Urinary bladder (tissue), 3 donors: ENCODE measurements at regions not wholly inside any gene's neighbourhood (a gene's known extent, or its start where the extent isn't known, plus 50 kb on each side); places are given as distances from the start of the nearest gene placed in this dataset.

Experiments
- DNase-seq: peaks from one replicate; pipeline ENCODE4 v3.0.0-alpha.2; 2015; ENCODE audit errors: extremely low spot score
- H3K27ac ChIP-seq: one replicate; pipeline ENCODE4 v1.5.1; 2013; ENCODE audit warnings: low read depth, mild to moderate bottlenecking, moderate library complexity
- H3K36me3 ChIP-seq: one replicate; pipeline ENCODE4 v1.6.1; 2013; ENCODE audit warnings: mild to moderate bottlenecking, moderate library complexity; ENCODE audit not compliant: insufficient read depth
- H3K4me1 ChIP-seq: one replicate; pipeline ENCODE4 v1.6.1; 2013; ENCODE audit warnings: mild to moderate bottlenecking, moderate library complexity; ENCODE audit not compliant: insufficient read depth
- H3K4me3 ChIP-seq: one replicate; pipeline ENCODE4 v1.5.1; 2013; ENCODE audit warnings: low read depth, low read length
- WGBS: extraction: QIAGEN DNeasy Blood & Tissue Kit; methylation state at CpG from one replicate; pipeline ENCODE4 v1.1.7; 2013; 5-methylcytosine and 5-hydroxymethylcytosine counted together
- donor health status: healthy with polysubstance abuse.
- donor health status: healthy.

DNA sequence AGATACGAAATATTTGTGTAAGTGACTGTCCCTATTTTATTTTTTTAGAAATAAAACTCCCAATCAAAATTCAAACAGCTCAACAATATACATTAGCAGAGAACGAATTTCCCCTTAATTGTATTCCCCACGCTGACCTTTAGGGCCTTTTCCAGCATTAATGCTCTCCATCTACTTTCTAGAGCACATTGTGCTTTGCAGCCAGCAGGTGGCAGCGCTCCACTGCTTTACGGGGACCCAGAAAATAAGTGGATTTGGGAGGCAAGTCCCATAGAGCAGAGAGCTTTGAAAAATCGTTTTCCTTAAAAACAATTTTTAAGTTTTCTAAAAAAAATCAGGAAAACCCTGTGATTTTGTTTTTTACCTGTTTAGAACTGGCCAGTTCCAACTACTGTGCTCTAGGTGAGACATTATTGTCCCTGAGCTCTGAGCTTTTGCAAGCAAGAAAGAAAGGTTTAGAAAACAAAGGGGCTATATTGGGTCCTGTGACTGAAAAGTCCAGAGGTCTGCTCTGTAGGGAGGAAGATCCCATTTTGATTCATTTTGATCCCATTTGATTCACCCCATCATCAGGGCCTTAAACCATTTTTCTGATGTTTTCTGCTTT, 144.4 kb upstream of the ZNF644 start:
- Histone ChIP-seq H3K4me3 (no peak overlapping the region), H3K27ac (no peak overlapping the region), H3K36me3 (no peaks in the 10 kb centered on the region), H3K4me1 (no peaks in the 10 kb centered on the region)
- no peak for DNase-seq
- WGBS, result 17% methylated on average over 6 of the region's 6 CpGs

DNA sequence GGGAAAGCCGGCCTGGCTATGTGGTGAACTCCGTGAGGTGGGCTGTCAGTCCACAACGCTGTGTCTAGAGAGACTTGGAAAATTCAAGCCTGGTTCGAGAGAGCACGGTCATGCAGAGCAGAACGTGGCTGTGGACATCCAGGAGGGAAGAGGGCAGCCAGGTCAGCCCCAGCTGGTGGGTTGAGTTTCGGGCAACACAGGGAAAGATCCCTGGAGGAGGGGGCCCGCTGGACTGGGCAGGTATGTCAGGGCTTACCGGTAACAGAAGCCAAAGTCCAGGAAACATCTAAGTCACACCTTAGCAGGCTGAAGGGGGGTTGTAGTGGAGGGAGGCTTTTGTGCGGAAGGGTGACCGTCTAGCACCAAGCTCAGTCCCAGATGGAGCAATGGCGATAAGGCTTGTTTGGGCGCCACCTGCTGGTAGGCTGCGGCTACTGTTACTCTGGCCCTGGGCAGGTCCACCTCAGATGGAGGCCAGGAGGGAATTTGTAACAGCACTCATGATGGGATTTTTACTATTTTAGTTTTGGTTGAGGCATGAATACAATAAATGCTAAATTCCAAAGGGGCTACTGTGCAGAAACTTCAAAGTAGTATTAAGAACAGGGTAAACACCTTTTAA, 143.3 kb upstream of the ZNF644 start:
- Histone ChIP-seq H3K4me1 (no peaks in the 10 kb centered on the region), H3K27ac (no peak overlapping the region), H3K4me3 (no peak overlapping the region), H3K36me3 (no peaks in the 10 kb centered on the region)
- WGBS, result 46% methylated on average over 14 of the region's 14 CpGs
- no peak for DNase-seq

DNA sequence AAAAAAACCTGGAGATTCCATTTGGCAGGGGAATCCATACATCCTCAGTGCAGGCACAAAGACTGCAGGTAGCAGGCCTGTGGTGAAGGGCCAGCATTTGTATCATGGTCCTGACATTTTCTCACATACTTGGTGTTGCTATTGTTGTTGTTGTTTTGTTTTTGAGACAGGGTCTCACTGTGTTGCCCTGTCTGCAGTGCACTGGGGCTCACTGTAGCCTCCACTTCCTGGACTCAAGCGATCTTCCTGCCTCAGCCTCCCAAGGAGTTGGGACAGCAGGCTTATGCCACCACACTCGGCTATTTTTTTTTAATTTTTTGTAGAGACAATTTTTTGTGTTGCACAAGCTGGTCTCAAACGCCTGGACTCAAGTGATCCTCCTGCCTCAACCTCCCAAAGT, 140.8 kb upstream of the ZNF644 start:
- no peak overlapping the region for H3K4me3 ChIP-seq

DNA sequence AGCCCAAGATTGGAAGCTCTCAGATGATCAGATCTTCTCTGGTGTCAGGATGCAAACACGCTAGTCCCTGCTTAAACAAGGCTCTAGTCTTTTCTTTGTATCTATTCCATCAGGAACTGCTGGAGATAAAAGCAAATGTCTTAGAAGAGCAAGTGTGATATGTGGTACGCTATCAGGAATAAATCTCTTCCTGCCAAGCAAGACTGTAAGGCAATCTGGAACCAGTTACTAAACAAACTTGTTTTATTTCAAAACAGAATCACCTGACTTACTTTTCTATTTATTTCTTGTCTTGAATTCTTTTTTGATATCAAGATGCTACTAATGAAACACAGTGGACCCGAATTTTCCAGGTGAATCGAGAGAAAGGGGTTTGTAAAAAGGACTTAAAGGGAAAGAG, 139.9 kb upstream of the ZNF644 start:
- Histone ChIP-seq H3K4me1 (no peaks in the 10 kb centered on the region), H3K4me3 (no peak overlapping the region), H3K27ac (no peak overlapping the region), H3K36me3 (no peaks in the 10 kb centered on the region)
- WGBS, result 45% methylated on average over 4 of the region's 4 CpGs
- DNase-seq, result no peak

More for the DNA sequence above, 140.8 kb upstream of the ZNF644 start:
- Histone ChIP-seq H3K36me3 (no peaks in the 10 kb centered on the region), H3K27ac (no peak overlapping the region), H3K4me1 (no peaks in the 10 kb centered on the region)
- 95% methylated on average over 3 of the region's 3 CpGs for WGBS
- no peak for DNase-seq

DNA sequence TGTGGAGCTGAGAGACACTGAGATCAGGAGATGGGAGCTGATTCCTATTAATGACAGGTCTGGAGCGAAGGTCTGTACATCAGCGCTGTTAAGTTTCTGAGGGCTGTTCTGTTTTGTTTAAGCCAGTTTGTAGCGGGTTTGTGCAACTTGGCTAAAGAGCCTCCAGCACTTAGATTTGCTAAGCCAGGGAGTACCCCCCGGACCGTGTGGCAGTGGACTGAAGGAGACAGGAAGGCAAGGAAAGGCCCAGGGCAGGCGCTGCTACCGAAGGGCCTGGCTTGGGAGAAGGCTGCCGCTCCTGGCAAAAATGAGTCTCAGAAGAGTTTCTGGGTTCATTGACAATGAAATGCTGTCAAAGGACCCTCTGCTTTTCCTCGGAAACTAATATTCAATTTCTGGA, 139.3 kb upstream of the ZNF644 start:
- Histone ChIP-seq H3K27ac (no peak overlapping the region), H3K4me3 (no peak overlapping the region), H3K4me1 (no peaks in the 10 kb centered on the region), H3K36me3 (no peaks in the 10 kb centered on the region)
- 77% methylated on average over 9 of the region's 9 CpGs for WGBS
- no peak for DNase-seq

DNA sequence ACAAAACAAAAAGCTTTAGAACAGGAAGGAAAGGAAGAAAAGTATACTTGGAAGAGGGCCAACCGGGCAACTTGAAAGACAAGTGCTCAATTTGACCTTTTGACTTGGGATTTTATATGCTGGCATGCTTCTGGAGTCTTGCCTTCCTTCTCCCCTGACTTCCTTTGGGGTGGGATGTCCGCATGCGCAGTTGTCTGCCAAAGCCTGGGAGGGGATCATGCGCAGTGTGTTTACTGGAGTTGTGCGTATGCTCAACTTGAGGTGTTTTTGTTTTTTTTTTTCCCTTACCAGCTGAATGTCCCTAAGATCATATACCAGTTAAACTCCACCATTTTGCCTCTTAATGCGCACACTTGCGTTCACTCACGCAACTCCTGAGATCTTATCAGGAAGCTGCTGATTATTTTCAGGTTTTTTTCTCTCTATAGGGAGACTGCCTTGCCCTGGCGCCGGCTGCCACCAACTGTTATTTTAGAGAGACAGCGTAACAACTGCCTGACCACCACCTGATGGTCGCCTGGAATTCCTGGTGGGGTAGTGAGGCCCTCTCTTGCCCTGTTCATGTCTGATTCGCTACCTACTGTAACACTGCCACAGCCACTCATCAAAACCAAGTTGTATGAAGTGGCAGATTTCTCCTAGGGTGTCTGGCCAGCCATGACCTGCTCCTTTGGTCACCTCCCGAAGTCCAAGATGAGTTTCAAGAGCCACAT, 138.7 kb upstream of the ZNF644 start:
- Histone ChIP-seq H3K4me1 (no peaks in the 10 kb centered on the region), H3K36me3 (no peaks in the 10 kb centered on the region), H3K4me3 (no peak overlapping the region), H3K27ac (no peak overlapping the region)
- DNase-seq, result no peak
- 82% methylated on average over 14 of the region's 14 CpGs for WGBS

DNA sequence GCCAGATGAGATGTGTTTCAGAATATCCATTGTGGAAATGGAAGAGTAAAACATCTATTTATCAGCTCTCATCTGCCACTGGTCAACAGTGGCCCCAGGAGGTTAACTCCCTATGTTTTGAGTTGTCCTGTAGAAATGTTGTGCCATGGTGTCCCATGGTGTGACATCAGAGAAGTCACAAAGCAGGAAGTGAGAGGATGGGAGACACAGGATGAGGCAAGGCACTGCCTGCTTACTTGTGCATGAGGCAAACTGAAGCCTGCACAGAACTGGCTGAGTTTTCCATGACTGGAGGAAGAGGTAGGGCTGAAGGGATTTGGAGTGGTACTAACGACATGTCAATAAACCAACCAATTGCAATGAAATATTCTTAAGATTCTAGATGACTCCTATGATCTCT, 131.5 kb upstream of the ZNF644 start:
- Histone ChIP-seq H3K4me1 (no peaks in the 10 kb centered on the region), H3K36me3 (no peaks in the 10 kb centered on the region), H3K27ac (no peak overlapping the region), H3K4me3 (no peak overlapping the region)
- 94% methylated on average over 1 of the region's 1 CpG for WGBS
- no peak for DNase-seq

DNA sequence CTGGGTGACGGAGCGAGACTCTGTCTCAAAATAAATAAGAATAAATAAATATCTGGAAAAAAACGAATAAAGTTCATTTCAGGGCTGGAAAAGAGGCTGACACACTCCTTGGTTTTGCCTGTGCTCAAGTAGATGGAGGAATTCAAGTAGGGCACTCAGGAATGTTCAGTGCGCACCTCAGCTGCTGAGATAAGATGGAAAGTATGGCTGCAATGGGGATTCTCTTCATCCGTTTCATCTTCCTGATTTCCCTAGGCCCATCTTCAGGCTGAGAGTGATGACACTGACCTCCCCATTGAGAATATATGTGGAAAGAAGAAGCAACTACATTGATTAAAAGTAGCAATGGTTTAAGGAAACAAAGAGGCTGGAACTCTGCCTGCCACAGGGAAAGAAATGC, 130.5 kb upstream of the ZNF644 start:
- no peak for DNase-seq
- 88% methylated on average over 5 of the region's 5 CpGs for WGBS
- Histone ChIP-seq H3K36me3 (no peaks in the 10 kb centered on the region), H3K27ac (no peak overlapping the region), H3K4me1 (no peaks in the 10 kb centered on the region), H3K4me3 (no peak overlapping the region)

DNA sequence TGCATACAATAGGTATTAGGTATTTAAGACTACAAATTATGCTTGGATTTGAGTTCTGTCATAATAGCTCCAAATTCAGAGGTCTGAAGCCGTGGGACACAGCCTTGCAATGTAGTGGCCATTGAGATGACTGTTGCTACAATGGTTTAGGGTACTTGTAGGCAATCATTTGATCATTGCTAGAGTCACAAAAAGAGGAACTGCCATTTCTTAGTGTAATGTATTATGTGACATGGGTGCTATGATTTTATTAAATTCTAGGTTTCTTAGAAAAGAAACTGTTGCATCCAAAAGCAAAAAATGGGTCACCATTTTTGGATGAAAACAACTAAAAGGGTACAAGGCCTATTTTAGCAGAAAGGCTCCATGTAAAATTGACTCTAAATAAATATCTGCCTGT, 129.9 kb upstream of the ZNF644 start:
- WGBS, result 95% methylated on average over 1 of the region's 1 CpG
- DNase-seq, result no peak
- Histone ChIP-seq H3K4me3 (no peak overlapping the region), H3K27ac (no peak overlapping the region), H3K36me3 (no peaks in the 10 kb centered on the region), H3K4me1 (no peaks in the 10 kb centered on the region)

DNA sequence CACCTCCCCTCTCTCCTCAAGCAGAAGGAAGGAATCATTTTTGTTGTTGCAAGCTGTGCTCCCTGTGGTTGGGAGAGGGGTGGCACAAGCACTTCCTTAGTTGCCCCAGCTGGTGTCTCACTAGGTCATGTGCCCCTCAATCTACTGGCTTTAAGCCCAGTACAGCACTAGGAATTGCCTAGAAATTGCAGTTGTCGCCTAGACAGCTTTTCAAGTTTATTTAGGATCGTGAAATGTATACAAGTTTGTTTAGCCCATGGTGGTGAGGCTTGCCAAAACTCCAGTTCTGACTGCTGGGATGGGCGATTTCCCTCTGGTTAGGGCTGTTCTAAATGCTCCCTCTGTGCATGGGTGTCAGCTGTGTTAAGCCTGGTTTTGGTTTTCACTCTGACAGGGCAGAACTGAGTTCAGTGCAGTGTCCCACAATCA, 126.8 kb upstream of the ZNF644 start:
- no peak for DNase-seq
- Histone ChIP-seq H3K27ac (no peak overlapping the region), H3K4me3 (no peak overlapping the region), H3K36me3 (no peaks in the 10 kb centered on the region), H3K4me1 (no peaks in the 10 kb centered on the region)
- WGBS, result 31% methylated on average over 3 of the region's 3 CpGs

DNA sequence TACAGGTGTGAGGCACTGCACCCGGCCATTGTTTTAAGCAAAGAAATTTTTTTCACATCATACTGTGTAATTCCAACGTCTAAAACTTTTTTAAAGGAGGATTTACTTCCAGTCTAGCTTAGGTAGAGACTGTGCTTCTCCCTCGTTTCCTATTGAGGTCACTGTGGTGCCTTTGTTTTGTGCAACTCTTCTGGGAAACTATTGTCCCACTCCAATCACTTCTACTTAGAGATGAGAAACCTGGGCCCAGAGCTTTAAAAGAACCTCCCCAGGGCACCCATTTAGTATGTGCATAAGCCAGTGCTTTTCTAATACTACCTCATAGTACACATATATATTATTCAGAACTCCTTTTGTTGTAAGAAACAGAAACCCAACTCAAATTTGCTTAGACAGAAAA, 120.0 kb upstream of the ZNF644 start:
- no peaks in the 10 kb centered on the region for H3K36me3 ChIP-seq
- no peak for DNase-seq
- no peak overlapping the region for H3K4me3 ChIP-seq
- H3K27ac ChIP-seq, result no peak overlapping the region
- no peaks in the 10 kb centered on the region for H3K4me1 ChIP-seq
- WGBS, result 57% methylated on average over 3 of the region's 3 CpGs

DNA sequence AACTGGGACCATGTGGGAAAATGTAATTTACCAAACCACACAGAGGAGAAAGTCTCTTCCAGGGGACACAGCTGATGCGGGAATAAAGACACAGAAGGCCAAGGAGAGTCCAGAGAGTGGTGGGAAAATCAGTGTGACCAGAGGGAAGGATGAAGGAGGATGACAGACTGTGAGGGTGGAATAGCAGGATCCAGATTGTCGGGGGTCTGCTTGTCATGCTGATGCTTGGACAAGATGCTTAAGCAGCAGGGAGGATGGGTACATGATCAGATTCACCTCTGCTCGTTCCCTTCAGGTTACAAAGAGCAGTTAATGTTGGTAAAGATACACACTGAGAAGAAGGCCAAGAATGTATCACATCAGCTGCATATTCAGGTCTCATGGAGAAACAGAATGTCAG, 117.1 kb upstream of the ZNF644 start:
- H3K4me1 ChIP-seq, result no peaks in the 10 kb centered on the region
- no peak overlapping the region for H3K4me3 ChIP-seq
- H3K36me3 ChIP-seq, result no peaks in the 10 kb centered on the region

DNA sequence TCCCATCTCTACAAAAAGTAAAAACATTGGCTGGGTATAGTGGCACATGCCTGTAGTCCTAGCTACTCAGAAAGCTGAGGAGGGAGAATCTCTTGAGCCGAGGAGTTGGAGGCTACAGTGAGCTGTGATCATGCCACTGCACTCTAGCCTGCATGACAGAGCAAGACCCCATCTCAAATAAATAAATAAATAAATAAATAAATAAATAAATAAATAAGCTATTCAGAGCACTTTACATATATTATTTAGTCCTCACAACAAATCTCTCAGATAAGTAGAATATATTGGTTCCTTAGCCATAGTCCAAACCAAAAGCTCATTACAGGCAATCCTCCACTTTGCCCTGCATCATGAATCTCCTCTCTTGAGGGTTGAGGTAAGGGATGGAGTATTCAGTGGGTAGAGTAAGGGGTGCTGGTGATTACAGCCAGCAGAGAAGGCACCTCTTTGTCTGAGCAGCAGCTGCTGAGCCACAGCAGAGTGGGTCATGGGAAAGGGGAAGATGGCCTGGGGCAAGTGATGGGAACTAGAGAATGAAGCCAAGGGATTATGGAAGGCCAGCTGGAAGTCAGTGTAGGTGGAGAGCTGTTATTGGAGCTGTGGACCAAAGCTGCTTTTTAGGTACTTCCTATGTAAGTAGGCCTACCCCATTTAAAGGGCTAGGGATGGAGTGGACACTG, 115.5 kb upstream of the ZNF644 start:
- DNase-seq, result no peak
- Histone ChIP-seq H3K4me1 (no peaks in the 10 kb centered on the region), H3K4me3 (no peak overlapping the region), H3K36me3 (no peaks in the 10 kb centered on the region), H3K27ac (no peak overlapping the region)
- 92% methylated on average over 1 of the region's 1 CpG for WGBS

More for the DNA sequence above, 117.1 kb upstream of the ZNF644 start:
- 34% methylated on average over 3 of the region's 3 CpGs for WGBS
- H3K27ac ChIP-seq, result no peak overlapping the region
- no peak for DNase-seq

DNA sequence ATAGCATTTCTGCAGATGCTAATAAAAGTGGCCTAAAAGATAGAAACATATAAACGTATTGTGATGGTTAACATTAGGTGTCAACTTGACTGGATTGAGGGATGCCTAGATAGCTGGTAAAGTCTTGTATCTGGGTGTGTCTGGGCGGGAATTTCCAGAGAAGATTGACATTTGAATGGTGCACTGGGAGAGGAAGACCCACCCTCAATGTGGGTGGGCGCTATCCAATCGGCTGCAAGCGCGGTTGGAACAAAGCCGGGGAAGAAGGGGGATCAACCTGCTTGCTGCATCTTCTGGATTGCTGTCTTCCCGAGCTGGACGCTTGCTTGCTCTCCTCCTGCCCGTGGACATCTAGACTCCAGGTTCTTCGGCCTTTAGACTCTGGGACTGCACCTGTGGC, 114.0 kb upstream of the ZNF644 start:
- no peak for DNase-seq
- 92% methylated on average over 11 of the region's 11 CpGs for WGBS
- Histone ChIP-seq H3K27ac (no peak overlapping the region), H3K4me3 (no peak overlapping the region), H3K4me1 (no peaks in the 10 kb centered on the region), H3K36me3 (no peaks in the 10 kb centered on the region)
